Endothelial cell of umbilical vein (primary cell): ENCODE measurements at regions not wholly inside any gene's neighbourhood (a gene's known extent, or its start where the extent isn't known, plus 50 kb on each side); places are given as distances from the start of the nearest gene placed in this dataset.

ENCODE experiments used
- CTCF ChIP-seq, 2 donors: IDR thresholded peaks; 1 replicate in 1 of 2; 2 replicates in 1 of 2; pipeline ENCODE4 v1.5.1; 2011; ENCODE audit warnings: low read length in 2 of 2, mild to moderate bottlenecking in 2 of 2, moderate library complexity in 2 of 2, control low read depth in 1 of 2, inconsistent platforms in 1 of 2, low read depth in 1 of 2; ENCODE audit not compliant: insufficient read depth in 1 of 2; ENCODE audit errors: extremely low read depth in 1 of 2
- EZH2 ChIP-seq: IDR thresholded peaks from 2 replicates; pipeline ENCODE4 v1.6.1; 2012; ENCODE audit warnings: borderline replicate concordance, low read depth, mild to moderate bottlenecking, moderate library complexity, low read length, inconsistent platforms; ENCODE audit not compliant: severe bottlenecking
- FOS ChIP-seq: IDR thresholded peaks from 2 replicates; pipeline ENCODE4 v1.6.1; 2011; ENCODE audit warnings: mild to moderate bottlenecking, low read length, moderate library complexity, borderline replicate concordance; ENCODE audit not compliant: insufficient read depth
- GATA2 ChIP-seq: IDR thresholded peaks from 2 replicates; pipeline ENCODE4 v1.7.0; 2011; ENCODE audit warnings: low read depth, mild to moderate bottlenecking, moderate library complexity, mixed read lengths, low read length; ENCODE audit not compliant: insufficient read length, insufficient read depth
- MAX ChIP-seq: IDR thresholded peaks from 2 replicates; pipeline ENCODE4 v1.6.1; 2011; ENCODE audit not compliant: insufficient read depth, insufficient read length
- MYC ChIP-seq: IDR thresholded peaks from one replicate; pipeline ENCODE4 v1.6.1; 2011; ENCODE audit warnings: mild to moderate bottlenecking, low read depth, low read length
- POLR2A ChIP-seq: IDR thresholded peaks from 2 replicates; pipeline ENCODE4 v1.6.1; 2012; ENCODE audit warnings: low read depth, mild to moderate bottlenecking, control low read depth, low read length
- POLR2AphosphoS5 ChIP-seq: IDR thresholded peaks from 2 replicates; pipeline ENCODE4 v1.6.1; 2012; ENCODE audit warnings: low read depth, mild to moderate bottlenecking, control low read depth, low read length, moderate library complexity; ENCODE audit not compliant: insufficient read depth

- TF ChIP-seq CTCF (IDR thresholded peaks at IDR 0.05; ENCODE audit: extremely low read depth in 1 of 2, insufficient read depth in 1 of 2, low read depth in 1 of 2, low read length in 2 of 2) (no peak), EZH2 (no peak), POLR2A (no peak), POLR2AphosphoS5 (no peak), FOS (no peak), MYC (no peak), MAX (no peak), GATA2 (no peak)
These were observed 82.0 kb upstream of the KLHL13 start for GRCh38 chrX:118198577-118198976.
